ENCODE measurements at regions not wholly inside any gene's neighbourhood (a gene's known extent, or its start where the extent isn't known, plus 50 kb on each side); places are given as distances from the start of the nearest gene placed in this dataset.

DNA sequence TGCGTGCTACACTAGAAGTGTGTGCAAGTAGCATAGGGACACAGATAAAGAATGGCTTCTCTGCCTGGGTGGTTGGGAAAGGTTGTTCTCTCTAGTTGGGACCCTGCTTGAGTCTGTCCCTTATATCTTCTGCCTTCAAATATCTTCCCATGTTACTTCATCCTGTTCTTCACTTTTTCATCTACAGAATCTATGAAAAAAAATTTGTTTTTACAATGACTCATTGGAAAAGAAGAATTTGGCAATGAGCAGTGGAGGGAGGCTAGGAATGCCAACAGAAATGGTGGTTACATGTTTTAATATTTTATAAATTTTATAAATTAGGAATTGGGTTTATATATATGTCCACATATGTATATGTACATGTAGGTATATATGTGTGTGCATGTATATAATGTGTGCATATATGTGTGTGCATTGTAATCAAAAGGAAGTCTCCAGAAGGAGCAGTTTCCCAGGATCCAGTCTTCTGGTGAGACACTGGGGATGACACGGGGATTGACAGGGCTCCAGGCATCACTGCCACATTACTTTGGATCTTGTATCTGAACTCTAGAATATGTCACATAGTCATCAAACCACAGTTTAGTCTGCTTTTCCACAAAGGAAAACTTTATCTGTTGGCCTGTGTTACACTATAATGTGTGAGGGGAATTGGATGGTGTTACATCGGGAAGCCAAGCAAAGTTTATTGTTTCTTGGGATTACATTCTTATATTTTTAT is 75.3 kb upstream of the RIPOR2 start:
- TF ChIP-seq POLR2A (IDR thresholded peaks at IDR 0.05; ENCODE audit: low read depth, low read length) (no peak), POLR2AphosphoS5 (IDR thresholded peaks at IDR 0.05; ENCODE audit: low read depth, low read length) (no peak)
